ENCODE measurements at regions not wholly inside any gene's neighbourhood (a gene's known extent, or its start where the extent isn't known, plus 50 kb on each side); places are given as distances from the start of the nearest gene placed in this dataset.

DNA sequence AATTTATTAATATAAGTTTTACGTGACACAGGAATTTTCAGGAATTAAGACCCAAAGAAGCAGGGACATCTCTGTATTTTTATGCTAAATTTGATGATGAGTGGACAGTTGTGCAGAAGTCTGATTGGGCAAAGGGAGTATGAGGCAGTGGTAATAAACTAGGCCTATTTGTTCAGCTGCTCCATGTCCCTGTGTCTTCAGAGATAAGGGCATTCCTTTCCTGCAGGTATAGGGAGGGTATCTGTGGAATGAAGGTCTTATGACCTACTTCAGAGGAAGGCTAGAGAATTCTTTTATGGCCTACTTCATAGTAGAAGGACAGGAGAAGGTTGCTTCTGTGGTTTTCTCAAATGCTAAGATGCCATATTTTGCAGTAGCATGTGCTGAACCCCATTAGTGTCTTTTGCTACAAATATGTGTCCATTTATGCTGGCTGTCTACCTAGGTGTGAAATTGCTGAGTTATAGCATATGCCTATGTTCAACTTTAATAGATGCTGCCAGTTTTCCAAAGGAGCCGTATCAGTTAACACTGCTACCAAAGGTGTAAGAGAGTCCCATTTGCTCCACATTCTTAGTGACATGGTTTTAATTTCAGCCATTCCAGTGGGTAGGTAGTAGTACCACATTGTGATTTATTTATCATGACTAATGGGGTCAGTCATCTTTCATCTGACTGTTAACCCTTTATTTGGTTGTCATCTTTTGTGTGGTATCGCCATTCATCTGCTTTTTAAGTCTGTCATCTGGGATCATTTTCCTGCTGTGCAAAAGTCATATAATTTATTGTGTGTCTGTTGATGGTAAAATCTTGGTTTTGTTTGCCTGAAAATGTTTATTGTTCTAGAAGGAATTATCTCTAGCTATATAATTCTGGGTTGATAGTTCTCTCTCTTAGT is 410.7 kb upstream of the RGS6 start:
- TF ChIP-seq, protein P1, sequence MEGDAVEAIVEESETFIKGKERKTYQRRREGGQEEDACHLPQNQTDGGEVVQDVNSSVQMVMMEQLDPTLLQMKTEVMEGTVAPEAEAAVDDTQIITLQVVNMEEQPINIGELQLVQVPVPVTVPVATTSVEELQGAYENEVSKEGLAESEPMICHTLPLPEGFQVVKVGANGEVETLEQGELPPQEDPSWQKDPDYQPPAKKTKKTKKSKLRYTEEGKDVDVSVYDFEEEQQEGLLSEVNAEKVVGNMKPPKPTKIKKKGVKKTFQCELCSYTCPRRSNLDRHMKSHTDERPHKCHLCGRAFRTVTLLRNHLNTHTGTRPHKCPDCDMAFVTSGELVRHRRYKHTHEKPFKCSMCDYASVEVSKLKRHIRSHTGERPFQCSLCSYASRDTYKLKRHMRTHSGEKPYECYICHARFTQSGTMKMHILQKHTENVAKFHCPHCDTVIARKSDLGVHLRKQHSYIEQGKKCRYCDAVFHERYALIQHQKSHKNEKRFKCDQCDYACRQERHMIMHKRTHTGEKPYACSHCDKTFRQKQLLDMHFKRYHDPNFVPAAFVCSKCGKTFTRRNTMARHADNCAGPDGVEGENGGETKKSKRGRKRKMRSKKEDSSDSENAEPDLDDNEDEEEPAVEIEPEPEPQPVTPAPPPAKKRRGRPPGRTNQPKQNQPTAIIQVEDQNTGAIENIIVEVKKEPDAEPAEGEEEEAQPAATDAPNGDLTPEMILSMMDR (IDR thresholded peaks at IDR 0.05) = no peak
- Histone ChIP-seq H3K27me3 (ENCODE audit: low read depth) (no peaks in the 10 kb centered on the region), H3K9me3 (no peaks in the 10 kb centered on the region), H3K4me1 (no peaks in the 10 kb centered on the region), H3K27ac (no peak overlapping the region), H3K36me3 (no peaks in the 10 kb centered on the region), H3K4me3 (no peak overlapping the region)
- no peak for DNase-seq
- intact Hi-C loops (cut with DNase I) = no loop called here
- no peak for ATAC-seq

DNA sequence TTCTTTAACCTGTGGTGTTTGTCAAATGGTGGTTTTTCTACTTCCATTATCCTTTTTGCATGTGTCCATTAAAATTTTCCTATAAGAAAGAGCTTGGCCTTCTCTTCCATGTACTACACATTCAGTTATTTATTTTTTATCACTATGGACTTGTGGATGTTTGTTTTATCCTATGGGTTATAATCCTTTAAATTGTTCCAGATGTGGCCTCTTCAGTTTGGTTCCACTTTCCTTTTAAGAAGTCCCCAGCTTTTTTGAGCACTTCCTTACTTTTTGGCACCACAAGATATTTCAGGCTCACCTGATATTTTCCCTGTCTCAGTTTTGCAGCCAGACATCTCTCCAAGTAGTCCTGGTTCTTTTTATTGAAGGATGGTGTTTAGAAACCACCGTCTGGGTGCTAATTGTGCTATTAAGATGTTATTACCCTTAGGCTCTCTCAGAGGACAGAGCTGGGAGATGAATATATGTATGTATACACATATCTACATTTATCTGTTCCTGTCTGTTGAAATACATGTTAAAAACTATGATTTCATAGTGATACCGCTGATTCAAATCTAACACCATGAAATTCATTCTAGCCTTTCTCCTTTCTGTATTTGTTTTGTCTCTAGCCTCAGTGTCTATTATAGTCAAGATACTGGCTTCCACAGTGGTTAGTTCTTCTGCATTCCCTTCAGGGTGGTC is 408.5 kb upstream of the RGS6 start:
- intact Hi-C loops (cut with DNase I) = no loop called here
- no peaks in the 10 kb centered on the region for H3K27me3 ChIP-seq (ENCODE audit: low read depth)
- H3K9me3 ChIP-seq = no peaks in the 10 kb centered on the region
- no peak overlapping the region for H3K27ac ChIP-seq
- H3K4me1 ChIP-seq = no peaks in the 10 kb centered on the region
- ATAC-seq (no peak), DNase-seq (no peak)
- no peak overlapping the region for H3K4me3 ChIP-seq
- no peaks in the 10 kb centered on the region for H3K36me3 ChIP-seq
- TF ChIP-seq, protein P1 (IDR thresholded peaks at IDR 0.05) = no peak

DNA sequence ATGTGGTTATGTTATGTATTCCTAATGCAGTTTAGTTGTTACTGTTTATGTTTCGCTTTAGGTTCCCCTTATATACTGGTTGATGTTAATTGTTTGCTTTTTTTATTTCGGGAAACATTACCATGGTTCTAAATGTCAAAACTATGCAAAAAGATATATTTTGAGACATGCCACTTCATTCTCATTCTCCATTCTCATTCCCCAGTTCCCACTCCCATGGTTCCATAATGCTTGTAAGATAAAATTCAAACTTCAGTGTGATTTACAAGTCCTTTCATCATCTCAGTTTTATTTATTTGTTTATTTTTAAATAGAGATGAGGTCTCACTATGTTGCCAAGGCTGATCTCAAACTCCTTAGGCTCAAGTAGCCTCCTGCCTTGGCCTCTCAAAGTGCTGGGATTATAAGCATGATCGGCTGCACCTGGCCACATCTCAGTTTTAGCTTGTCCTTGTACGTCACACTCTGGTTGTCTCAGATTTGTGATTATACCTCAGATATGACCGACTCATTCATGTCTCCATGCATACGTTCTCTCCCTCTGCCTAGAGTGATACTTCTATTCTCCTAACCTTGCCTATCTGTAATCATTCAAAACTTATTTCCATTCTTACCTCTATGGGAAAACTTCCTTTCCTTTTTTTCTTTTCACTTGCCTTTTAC is 407.8 kb upstream of the RGS6 start:
- no peak for DNase-seq
- TF ChIP-seq, protein P1 (IDR thresholded peaks at IDR 0.05) = no peak
- ATAC-seq = no peak
- H3K4me1 ChIP-seq = no peaks in the 10 kb centered on the region
- no peaks in the 10 kb centered on the region for H3K9me3 ChIP-seq
- H3K27ac ChIP-seq = no peak overlapping the region
- intact Hi-C loops (cut with DNase I) = no loop called here
- H3K4me3 ChIP-seq = no peak overlapping the region
- no peaks in the 10 kb centered on the region for H3K36me3 ChIP-seq
- H3K27me3 ChIP-seq (ENCODE audit: low read depth) = no peaks in the 10 kb centered on the region

DNA sequence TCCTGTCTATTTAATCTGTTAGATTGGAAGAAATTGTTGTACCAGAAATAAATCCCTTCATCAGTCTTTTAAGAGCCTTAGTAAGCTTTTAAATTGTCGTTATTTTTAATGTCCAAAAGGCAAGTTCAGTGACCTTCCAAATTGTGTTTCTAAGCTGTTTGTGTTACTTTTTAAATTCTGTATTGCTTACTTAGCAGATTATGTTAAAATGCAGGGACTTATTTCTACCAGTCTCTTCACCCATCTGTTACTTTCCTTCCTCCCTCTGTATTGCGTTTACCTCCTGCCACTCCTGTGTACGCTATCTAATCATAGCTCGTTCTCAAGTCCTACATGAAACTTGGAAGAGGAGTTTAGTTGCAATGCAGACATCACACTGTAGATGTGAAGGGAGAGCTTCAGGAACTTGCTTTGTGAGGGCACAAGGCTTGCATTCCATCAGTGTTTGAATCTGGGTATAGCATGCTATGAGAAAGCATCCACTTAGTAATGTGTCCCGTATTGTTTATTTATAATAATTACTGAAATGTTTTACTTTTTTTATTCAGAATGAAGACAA is 406.5 kb upstream of the RGS6 start:
- TF ChIP-seq, protein P1 (IDR thresholded peaks at IDR 0.05) = no peak
- Histone ChIP-seq H3K9me3 (no peaks in the 10 kb centered on the region), H3K27me3 (ENCODE audit: low read depth) (no peaks in the 10 kb centered on the region), H3K4me1 (no peaks in the 10 kb centered on the region), H3K4me3 (no peak overlapping the region), H3K27ac (no peak overlapping the region), H3K36me3 (no peaks in the 10 kb centered on the region)
- ATAC-seq (no peak), DNase-seq (no peak)
- intact Hi-C loops (cut with DNase I) = no loop called here

DNA sequence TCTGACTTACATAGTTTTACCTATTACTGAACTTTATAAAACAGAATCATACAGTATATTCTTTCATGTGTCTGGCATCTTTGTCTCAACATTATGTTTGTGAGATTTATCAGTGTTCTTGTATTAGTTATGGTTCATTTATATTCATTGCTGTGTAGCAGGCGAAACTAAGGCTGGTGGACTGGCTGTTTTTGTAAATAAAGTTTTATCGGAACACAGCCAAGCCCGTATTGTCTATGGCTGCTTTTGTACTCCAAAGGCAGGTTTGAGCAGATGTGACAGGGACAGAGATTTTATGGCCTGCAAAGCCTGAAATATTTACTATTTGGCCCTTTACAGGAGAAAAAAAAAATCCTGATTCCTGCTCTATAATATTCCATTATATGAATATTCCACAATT is 405.8 kb upstream of the RGS6 start:
- Histone ChIP-seq H3K27me3 (ENCODE audit: low read depth) (no peaks in the 10 kb centered on the region), H3K27ac (no peak overlapping the region), H3K4me1 (no peaks in the 10 kb centered on the region), H3K4me3 (no peak overlapping the region), H3K9me3 (no peaks in the 10 kb centered on the region), H3K36me3 (no peaks in the 10 kb centered on the region)
- ATAC-seq = no peak
- TF ChIP-seq, protein P1 (IDR thresholded peaks at IDR 0.05) = no peak
- intact Hi-C loops (cut with DNase I) = no loop called here
- DNase-seq = no peak
